Memory B cell (primary cell): ENCODE measurements at regions not wholly inside any gene's neighbourhood (a gene's known extent, or its start where the extent isn't known, plus 50 kb on each side); places are given as distances from the start of the nearest gene placed in this dataset.

Experiments
- ATAC-seq: fragments of 150-1000 bp; cut with Tn5 transposase; 2 replicates; pipeline ENCODE4 v1.10.0; 2021; ENCODE audit warnings: low read depth, mild to moderate bottlenecking, moderate library complexity
- DNase-seq, 2 donors: peaks; one replicate each; pipeline ENCODE4 v3.0.0; 2022; ENCODE audit warnings: low spot score in 2 of 2
- H3K27ac Mint-ChIP-seq: one replicate; pipeline ENCODE4 v1.8.0; 2022; ENCODE audit warnings: mild to moderate bottlenecking, moderate library complexity, mixed read lengths
- H3K27me3 Mint-ChIP-seq: one replicate; pipeline ENCODE4 v1.8.0; 2022; ENCODE audit warnings: mixed read lengths
- H3K36me3 Mint-ChIP-seq: one replicate; pipeline ENCODE4 v1.8.0; 2022; ENCODE audit warnings: mild to moderate bottlenecking, mixed read lengths
- H3K4me1 Mint-ChIP-seq: one replicate; pipeline ENCODE4 v1.8.0; 2022; ENCODE audit warnings: mixed read lengths
- H3K4me3 Mint-ChIP-seq: one replicate; pipeline ENCODE4 v1.8.0; 2022; ENCODE audit warnings: mild to moderate bottlenecking, moderate library complexity, mixed read lengths
- H3K9me3 Mint-ChIP-seq: one replicate; pipeline ENCODE4 v1.8.0; 2022; ENCODE audit warnings: mixed read lengths

DNA sequence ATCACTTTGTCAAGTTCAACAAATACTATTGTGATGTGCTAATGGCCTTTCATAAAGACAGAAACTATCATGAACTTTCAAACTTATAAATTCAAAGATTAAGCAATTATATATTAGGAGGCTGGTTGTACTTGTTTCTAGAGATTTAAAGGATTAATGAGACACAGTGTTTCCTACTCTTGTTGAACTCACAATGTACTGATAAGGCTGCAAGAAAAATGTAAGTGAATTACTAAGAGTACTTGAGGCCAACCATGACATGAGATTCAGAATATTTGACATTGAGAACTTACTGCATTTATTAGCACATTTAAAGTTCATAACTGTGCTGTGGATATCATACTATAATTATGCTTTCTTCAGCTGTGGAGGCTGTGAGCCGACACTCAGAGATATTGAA lies 1210.5 kb upstream of the SORCS1 start:
- H3K4me3 Mint-ChIP-seq: no peak overlapping the region
- ATAC-seq (no peak), DNase-seq (no peak)
- H3K4me1 Mint-ChIP-seq: no peaks in the 10 kb centered on the region
- H3K27me3 Mint-ChIP-seq: no peaks in the 10 kb centered on the region
- H3K27ac Mint-ChIP-seq: no peak overlapping the region
- no peaks in the 10 kb centered on the region for H3K36me3 Mint-ChIP-seq
- peaks cover 2% of the 10 kb centered on the region for H3K9me3 Mint-ChIP-seq

- Mint-ChIP-seq H3K27me3 (no peaks in the 10 kb centered on the region), H3K36me3 (no peaks in the 10 kb centered on the region), H3K9me3 (peaks cover 2% of the 10 kb centered on the region), H3K4me3 (no peak overlapping the region), H3K27ac (no peak overlapping the region), H3K4me1 (no peaks in the 10 kb centered on the region)
- ATAC-seq: no peak
- DNase-seq: no peak
These were observed 1201.0 kb upstream of the SORCS1 start for GRCh38 chr10:108365541-108365940.

DNA sequence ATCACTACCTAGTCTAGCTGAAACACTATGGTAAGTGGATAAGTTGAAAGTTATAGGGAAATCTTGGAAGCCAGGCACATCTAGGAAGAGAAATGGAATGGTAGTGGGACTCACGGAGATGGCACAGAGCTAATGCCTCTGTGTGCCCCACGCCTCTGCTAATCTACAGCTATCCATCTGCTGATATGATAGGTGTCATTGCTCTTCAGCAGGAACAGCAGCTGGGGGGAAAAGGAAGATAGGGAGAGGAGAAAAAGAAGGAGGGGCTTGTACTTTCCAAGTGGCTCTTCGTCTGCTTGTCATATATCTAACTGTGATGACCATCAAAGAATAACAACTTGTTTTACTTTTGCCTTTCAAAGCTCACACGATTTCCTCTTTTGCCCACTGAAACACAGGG lies 1199.1 kb upstream of the SORCS1 start:
- H3K4me1 Mint-ChIP-seq: no peaks in the 10 kb centered on the region
- H3K4me3 Mint-ChIP-seq: no peak overlapping the region
- no peaks in the 10 kb centered on the region for H3K9me3 Mint-ChIP-seq
- no peaks in the 10 kb centered on the region for H3K36me3 Mint-ChIP-seq
- no peak overlapping the region for H3K27ac Mint-ChIP-seq
- H3K27me3 Mint-ChIP-seq: no peaks in the 10 kb centered on the region
- ATAC-seq: no peak
- no peak for DNase-seq

GRCh38 chr10:108362961-108363360 lies 1198.5 kb upstream of the SORCS1 start:
- no peaks in the 10 kb centered on the region for H3K27me3 Mint-ChIP-seq
- no peak overlapping the region for H3K27ac Mint-ChIP-seq
- no peaks in the 10 kb centered on the region for H3K36me3 Mint-ChIP-seq
- DNase-seq (no peak), ATAC-seq (no peak)
- no peaks in the 10 kb centered on the region for H3K9me3 Mint-ChIP-seq
- H3K4me1 Mint-ChIP-seq: no peaks in the 10 kb centered on the region
- no peak overlapping the region for H3K4me3 Mint-ChIP-seq

DNA sequence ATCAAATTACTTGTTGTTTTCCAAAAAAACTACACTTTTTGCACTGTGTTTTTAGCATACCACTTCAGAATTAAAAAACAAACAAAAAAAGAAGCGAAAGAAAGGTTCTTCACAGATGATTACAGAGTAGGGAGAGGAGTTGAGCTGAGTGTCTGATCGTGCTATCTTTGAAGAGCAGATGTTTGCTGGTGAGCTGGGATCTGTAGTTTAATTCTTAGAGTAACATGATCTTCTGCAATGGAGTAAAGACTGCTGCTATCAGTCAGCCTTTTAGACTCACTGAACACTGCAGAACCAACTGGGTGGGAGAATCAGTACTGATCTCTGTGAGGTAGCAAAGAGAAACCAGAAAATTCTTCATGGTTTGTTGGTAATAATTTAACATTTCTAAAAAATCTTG lies 1197.8 kb upstream of the SORCS1 start:
- Mint-ChIP-seq H3K4me1 (no peaks in the 10 kb centered on the region), H3K9me3 (no peaks in the 10 kb centered on the region), H3K4me3 (no peak overlapping the region), H3K27me3 (no peaks in the 10 kb centered on the region), H3K27ac (no peak overlapping the region), H3K36me3 (no peaks in the 10 kb centered on the region)
- DNase-seq (no peak), ATAC-seq (no peak)

DNA sequence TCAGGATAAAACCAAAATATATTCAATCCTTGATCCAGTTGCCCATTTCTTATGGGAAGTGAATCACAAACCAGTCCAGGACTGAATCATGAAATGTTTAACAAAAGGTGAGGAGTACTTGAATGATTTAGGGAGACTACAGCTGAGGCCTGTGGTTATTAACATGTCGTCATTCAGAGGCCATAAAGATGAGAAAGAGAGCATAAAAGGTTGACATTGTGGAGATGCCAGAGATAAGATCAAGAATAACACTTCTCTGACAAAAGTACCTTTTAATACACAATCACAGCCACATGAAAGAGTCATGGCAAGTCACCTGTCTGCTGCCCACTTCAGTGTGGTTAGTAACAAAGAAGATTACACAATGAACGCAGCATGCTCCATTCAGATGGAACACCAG lies 1195.7 kb upstream of the SORCS1 start:
- H3K36me3 Mint-ChIP-seq: no peaks in the 10 kb centered on the region
- ATAC-seq: no peak
- no peak overlapping the region for H3K27ac Mint-ChIP-seq
- peaks cover 2% of the 10 kb centered on the region for H3K27me3 Mint-ChIP-seq
- DNase-seq: no peak
- H3K4me1 Mint-ChIP-seq: no peaks in the 10 kb centered on the region
- H3K9me3 Mint-ChIP-seq: no peaks in the 10 kb centered on the region
- no peak overlapping the region for H3K4me3 Mint-ChIP-seq

GRCh38 chr10:108358912-108359311 lies 1194.4 kb upstream of the SORCS1 start:
- H3K4me1 Mint-ChIP-seq: no peaks in the 10 kb centered on the region
- H3K36me3 Mint-ChIP-seq: no peaks in the 10 kb centered on the region
- DNase-seq (no peak), ATAC-seq (no peak)
- peaks cover 2% of the 10 kb centered on the region for H3K27me3 Mint-ChIP-seq
- H3K4me3 Mint-ChIP-seq: no peak overlapping the region
- no peak overlapping the region for H3K27ac Mint-ChIP-seq
- H3K9me3 Mint-ChIP-seq: no peaks in the 10 kb centered on the region

GRCh38 chr10:108352771-108353170 lies 1188.3 kb upstream of the SORCS1 start:
- H3K4me1 Mint-ChIP-seq: no peaks in the 10 kb centered on the region
- ATAC-seq: no peak
- no peak overlapping the region for H3K4me3 Mint-ChIP-seq
- H3K27me3 Mint-ChIP-seq: peaks cover 2% of the 10 kb centered on the region
- H3K36me3 Mint-ChIP-seq: no peaks in the 10 kb centered on the region
- H3K9me3 Mint-ChIP-seq: peaks cover 3% of the 10 kb centered on the region
- no peak overlapping the region for H3K27ac Mint-ChIP-seq
- no peak for DNase-seq

GRCh38 chr10:108348215-108348614 lies 1183.7 kb upstream of the SORCS1 start:
- ATAC-seq: no peak
- H3K27ac Mint-ChIP-seq: no peak overlapping the region
- peaks cover 6% of the 10 kb centered on the region for H3K9me3 Mint-ChIP-seq
- H3K4me3 Mint-ChIP-seq: no peak overlapping the region
- peaks cover 2% of the 10 kb centered on the region for H3K4me1 Mint-ChIP-seq
- no peaks in the 10 kb centered on the region for H3K27me3 Mint-ChIP-seq
- DNase-seq: no peak
- H3K36me3 Mint-ChIP-seq: no peaks in the 10 kb centered on the region

DNA sequence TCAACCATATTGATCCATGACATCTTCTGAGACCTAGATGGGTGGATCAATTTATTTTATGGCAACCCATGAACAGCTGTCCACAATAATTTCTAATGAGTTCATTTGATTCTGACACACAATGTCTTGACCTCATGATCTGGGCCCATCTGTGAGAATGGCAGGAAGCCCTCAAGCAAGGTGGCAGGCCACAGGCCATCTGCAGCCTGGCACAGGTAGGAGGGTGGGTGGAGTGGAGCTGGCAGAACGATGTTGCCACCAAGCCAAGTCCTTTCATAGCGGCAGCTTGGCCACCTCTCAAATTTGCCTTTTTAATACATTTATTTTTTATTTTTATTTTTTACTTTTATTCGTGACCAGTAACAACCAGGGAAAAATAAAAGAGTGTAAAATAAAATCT lies 1181.6 kb upstream of the SORCS1 start:
- Mint-ChIP-seq H3K4me3 (no peak overlapping the region), H3K27ac (no peak overlapping the region), H3K27me3 (no peaks in the 10 kb centered on the region), H3K9me3 (peaks cover 9% of the 10 kb centered on the region), H3K36me3 (no peaks in the 10 kb centered on the region), H3K4me1 (peaks cover 2% of the 10 kb centered on the region)
- DNase-seq: no peak
- ATAC-seq: no peak

- Mint-ChIP-seq H3K4me1 (no peaks in the 10 kb centered on the region), H3K27ac (no peak overlapping the region), H3K9me3 (peaks cover 3% of the 10 kb centered on the region), H3K36me3 (no peaks in the 10 kb centered on the region), H3K4me3 (no peak overlapping the region), H3K27me3 (no peaks in the 10 kb centered on the region)
- DNase-seq (no peak), ATAC-seq (no peak)
These were observed 1173.6 kb upstream of the SORCS1 start for GRCh38 chr10:108338146-108338545.

DNA sequence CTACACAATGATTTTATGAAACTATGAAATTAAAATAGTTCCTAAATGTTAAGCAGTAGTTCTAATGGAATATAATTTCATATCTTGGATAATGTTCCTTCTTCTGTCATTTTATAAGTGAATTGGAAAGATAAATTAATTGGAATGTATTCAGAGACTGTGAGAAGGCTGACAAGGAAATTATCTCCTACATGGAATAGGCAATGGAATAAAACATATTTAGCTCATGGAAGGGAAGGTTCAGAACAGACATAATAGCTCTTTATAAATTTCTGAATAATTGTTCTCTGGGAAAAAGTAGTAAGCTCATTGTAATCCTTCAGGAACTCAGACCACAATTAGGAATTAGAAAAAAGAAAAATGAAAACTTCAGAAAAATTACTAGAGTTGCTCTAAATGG lies 1172.3 kb upstream of the SORCS1 start:
- Mint-ChIP-seq H3K4me1 (no peaks in the 10 kb centered on the region), H3K27me3 (no peaks in the 10 kb centered on the region), H3K36me3 (no peaks in the 10 kb centered on the region), H3K4me3 (no peak overlapping the region), H3K9me3 (peaks cover 2% of the 10 kb centered on the region), H3K27ac (no peak overlapping the region)
- DNase-seq (no peak), ATAC-seq (no peak)

DNA sequence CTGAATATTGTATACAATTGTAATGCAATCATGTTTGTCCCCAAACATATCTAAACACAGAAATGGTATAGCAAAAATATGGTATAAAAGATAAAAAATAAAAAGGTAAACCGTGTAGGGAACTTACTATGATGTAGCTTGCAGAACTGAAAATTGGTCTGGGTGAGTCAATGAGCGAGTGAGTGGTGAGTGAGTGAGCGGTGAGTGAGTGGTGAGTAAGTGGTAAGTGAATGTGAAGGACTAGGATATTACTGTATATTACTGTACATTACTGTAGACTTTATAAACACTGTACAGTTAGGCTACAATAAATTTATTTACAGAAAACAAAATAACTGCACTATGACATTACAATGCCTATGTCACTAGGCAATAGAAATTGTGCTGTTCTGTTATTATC lies 1163.2 kb upstream of the SORCS1 start:
- Mint-ChIP-seq H3K4me3 (no peak overlapping the region), H3K27me3 (no peaks in the 10 kb centered on the region), H3K27ac (no peak overlapping the region), H3K36me3 (no peaks in the 10 kb centered on the region), H3K4me1 (no peaks in the 10 kb centered on the region), H3K9me3 (no peaks in the 10 kb centered on the region)
- no peak for ATAC-seq
- DNase-seq: no peak

DNA sequence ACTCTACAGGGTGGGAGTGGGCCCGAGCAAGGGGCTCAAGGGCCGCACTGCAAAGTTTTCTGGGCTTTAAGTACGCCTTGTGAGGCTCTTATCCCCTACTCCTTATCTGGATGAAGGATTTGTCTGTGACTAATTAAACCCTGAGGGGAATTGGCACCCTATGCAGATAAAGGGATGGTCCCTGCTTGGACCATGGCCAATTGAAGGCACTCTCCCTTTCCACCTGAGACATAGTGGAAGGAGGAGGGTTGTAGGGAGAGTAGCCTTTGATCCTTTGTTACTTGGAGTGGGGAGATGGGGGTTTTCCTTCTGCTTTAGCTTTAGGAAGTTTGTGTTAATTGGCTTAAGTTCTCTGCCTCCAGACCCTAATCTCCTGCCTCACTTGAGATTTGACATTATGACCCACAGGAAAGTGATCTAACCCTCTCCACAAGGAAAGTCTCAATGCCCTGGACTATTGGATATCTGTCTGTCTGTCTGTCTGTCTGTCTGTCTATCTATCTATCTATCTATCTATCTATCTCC lies 1158.8 kb upstream of the SORCS1 start:
- H3K27ac Mint-ChIP-seq: no peak overlapping the region
- H3K27me3 Mint-ChIP-seq: no peaks in the 10 kb centered on the region
- H3K9me3 Mint-ChIP-seq: no peaks in the 10 kb centered on the region
- no peak for DNase-seq
- no peak overlapping the region for H3K4me3 Mint-ChIP-seq
- no peaks in the 10 kb centered on the region for H3K36me3 Mint-ChIP-seq
- no peak for ATAC-seq
- H3K4me1 Mint-ChIP-seq: no peaks in the 10 kb centered on the region

- ATAC-seq: no peak
- H3K4me3 Mint-ChIP-seq: no peak overlapping the region
These were observed 1155.1 kb upstream of the SORCS1 start for GRCh38 chr10:108319434-108320222.

More at GRCh38 chr10:108319434-108320222, 1155.1 kb upstream of the SORCS1 start:
- DNase-seq: no peak
- Mint-ChIP-seq H3K27ac (no peak overlapping the region), H3K36me3 (no peaks in the 10 kb centered on the region), H3K4me1 (no peaks in the 10 kb centered on the region), H3K27me3 (no peaks in the 10 kb centered on the region), H3K9me3 (no peaks in the 10 kb centered on the region)
